ENCODE measurements at regions not wholly inside any gene's neighbourhood (a gene's known extent, or its start where the extent isn't known, plus 50 kb on each side); places are given as distances from the start of the nearest gene placed in this dataset.

- H3K9me3 ChIP-seq: no peaks in the 10 kb centered on the region
- no peaks in the 10 kb centered on the region for H3K27me3 ChIP-seq (replicated peaks; ENCODE audit: insufficient read depth)
- TF ChIP-seq CTCF (IDR thresholded peaks at IDR 0.05): no peak
- no peak overlapping the region for H3K4me3 ChIP-seq
- H3K36me3 ChIP-seq: no peaks in the 10 kb centered on the region
- peaks cover 0 to 10% of the 10 kb centered on the region in 2 donors for H3K4me1 ChIP-seq (ENCODE audit: control insufficient read depth in 1 of 2, low read depth in 2 of 2)
- H3K27ac ChIP-seq: no peak overlapping the region
- ATAC-seq (ENCODE audit: insufficient number of reproducible peaks, low FRiP score, low read depth): no peak
- no peak for DNase-seq (ENCODE audit: low spot score)
Observed at GRCh38 chr6:44646355-44646754, 258.8 kb downstream of the CDC5L start.

- Histone ChIP-seq H3K27ac (no peak overlapping the region), H3K36me3 (no peaks in the 10 kb centered on the region), H3K9me3 (no peaks in the 10 kb centered on the region), H3K4me3 (no peak overlapping the region), H3K4me1 (ENCODE audit: control insufficient read depth in 1 of 2, low read depth in 2 of 2) (peaks cover 0 to 20% of the 10 kb centered on the region in 2 donors), H3K27me3 (replicated peaks; ENCODE audit: insufficient read depth) (no peaks in the 10 kb centered on the region)
- ATAC-seq (ENCODE audit: insufficient number of reproducible peaks, low FRiP score, low read depth) (no peak), DNase-seq (ENCODE audit: low spot score) (no peak)
- no peak for TF ChIP-seq CTCF (IDR thresholded peaks at IDR 0.05)
Observed at GRCh38 chr6:44649365-44650025, 262.0 kb downstream of the CDC5L start.

- Histone ChIP-seq H3K36me3 (no peaks in the 10 kb centered on the region), H3K4me3 (no peak overlapping the region), H3K27me3 (replicated peaks; ENCODE audit: insufficient read depth) (no peaks in the 10 kb centered on the region), H3K9me3 (no peaks in the 10 kb centered on the region), H3K27ac (no peak overlapping the region), H3K4me1 (ENCODE audit: control insufficient read depth in 1 of 2, low read depth in 2 of 2) (peaks cover 0 to 23% of the 10 kb centered on the region in 2 donors)
- DNase-seq (ENCODE audit: low spot score) (no peak), ATAC-seq (ENCODE audit: insufficient number of reproducible peaks, low FRiP score, low read depth) (no peak)
- no peak for TF ChIP-seq CTCF (IDR thresholded peaks at IDR 0.05)
Observed at GRCh38 chr6:44650495-44650894, 263.0 kb downstream of the CDC5L start.

- no peak for DNase-seq (ENCODE audit: low spot score)
- TF ChIP-seq CTCF (IDR thresholded peaks at IDR 0.05): no peak
- Histone ChIP-seq H3K4me3 (no peak overlapping the region), H3K9me3 (no peaks in the 10 kb centered on the region), H3K27ac (no peak overlapping the region), H3K36me3 (no peaks in the 10 kb centered on the region), H3K27me3 (replicated peaks; ENCODE audit: insufficient read depth) (no peaks in the 10 kb centered on the region), H3K4me1 (ENCODE audit: control insufficient read depth in 1 of 2, low read depth in 2 of 2) (peaks cover 0 to 26% of the 10 kb centered on the region in 2 donors)
- no peak for ATAC-seq (ENCODE audit: insufficient number of reproducible peaks, low FRiP score, low read depth)
Observed at GRCh38 chr6:44650947-44651346, 263.4 kb downstream of the CDC5L start.

GRCh38 chr6:44651604-44652003 lies 264.1 kb downstream of the CDC5L start:
- no peak for TF ChIP-seq CTCF (IDR thresholded peaks at IDR 0.05)
- Histone ChIP-seq H3K4me3 (no peak overlapping the region), H3K27ac (no peak overlapping the region), H3K36me3 (no peaks in the 10 kb centered on the region), H3K4me1 (ENCODE audit: control insufficient read depth in 1 of 2, low read depth in 2 of 2) (peaks cover 0 to 26% of the 10 kb centered on the region in 2 donors), H3K9me3 (no peaks in the 10 kb centered on the region), H3K27me3 (replicated peaks; ENCODE audit: insufficient read depth) (no peaks in the 10 kb centered on the region)
- DNase-seq (ENCODE audit: low spot score): no peak
- no peak for ATAC-seq (ENCODE audit: insufficient number of reproducible peaks, low FRiP score, low read depth)

All from thoracic aorta (tissue), 2 donors.